Stimulated activated CD8-positive, alpha-beta memory T cell treated with anti-CD3 and anti-CD28 coated beads, Interleukin-4, amount 100 ng/mL, for 1 hour (primary cell): ENCODE measurements at regions not wholly inside any gene's neighbourhood (a gene's known extent, or its start where the extent isn't known, plus 50 kb on each side); places are given as distances from the start of the nearest gene placed in this dataset.
A peak's percentile ranks its signal among the peaks of the same experiment; 100 is the strongest.

Experiments used
- DNase-seq, 2 donors: peaks; one replicate each; pipeline ENCODE4 v3.0.0-alpha.2; 2020; ENCODE audit warnings: low read depth in 2 of 2, low spot score in 1 of 2

DNA sequence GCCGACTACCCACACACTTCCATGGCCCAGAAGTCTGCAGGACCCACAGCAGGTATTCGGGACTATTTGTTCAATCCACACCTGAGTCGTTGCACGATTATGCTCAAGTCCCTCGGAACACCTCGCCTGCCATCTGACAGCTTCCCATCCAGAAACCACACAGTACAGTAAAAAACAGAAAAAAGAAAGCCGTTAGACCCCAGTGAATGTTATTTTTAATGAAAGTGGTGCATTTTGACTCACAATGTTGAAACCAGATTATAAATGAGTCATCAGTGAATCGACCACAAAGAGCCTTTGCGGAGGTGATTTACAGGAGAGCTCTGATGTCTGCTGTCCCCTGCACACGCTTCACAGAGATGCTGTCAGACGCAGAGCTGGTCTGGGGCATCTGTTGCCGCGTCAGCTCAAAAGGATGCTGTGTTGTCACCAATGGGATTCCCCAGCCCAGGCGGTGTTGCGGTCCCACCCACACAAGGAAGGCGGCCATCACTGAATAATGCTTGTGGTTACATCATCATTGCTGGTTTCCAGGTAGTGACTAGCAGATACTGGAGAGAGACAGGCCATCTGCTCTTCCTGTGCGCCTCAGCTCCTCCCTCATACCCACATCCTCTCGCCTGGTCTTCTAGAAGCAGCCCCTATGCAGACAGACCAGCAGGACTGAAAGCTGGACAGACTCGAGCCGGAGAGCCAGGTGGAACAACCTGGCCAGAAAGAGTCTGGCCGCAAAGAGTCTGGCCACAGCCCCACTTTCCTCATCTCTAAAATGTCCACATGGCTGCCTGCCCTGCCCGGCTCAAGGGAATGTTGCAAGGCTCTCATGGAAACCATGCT lies 116.8 kb downstream of the TOMM20 start:
- DNase-seq: peak; percentile 79 to 87

DNA sequence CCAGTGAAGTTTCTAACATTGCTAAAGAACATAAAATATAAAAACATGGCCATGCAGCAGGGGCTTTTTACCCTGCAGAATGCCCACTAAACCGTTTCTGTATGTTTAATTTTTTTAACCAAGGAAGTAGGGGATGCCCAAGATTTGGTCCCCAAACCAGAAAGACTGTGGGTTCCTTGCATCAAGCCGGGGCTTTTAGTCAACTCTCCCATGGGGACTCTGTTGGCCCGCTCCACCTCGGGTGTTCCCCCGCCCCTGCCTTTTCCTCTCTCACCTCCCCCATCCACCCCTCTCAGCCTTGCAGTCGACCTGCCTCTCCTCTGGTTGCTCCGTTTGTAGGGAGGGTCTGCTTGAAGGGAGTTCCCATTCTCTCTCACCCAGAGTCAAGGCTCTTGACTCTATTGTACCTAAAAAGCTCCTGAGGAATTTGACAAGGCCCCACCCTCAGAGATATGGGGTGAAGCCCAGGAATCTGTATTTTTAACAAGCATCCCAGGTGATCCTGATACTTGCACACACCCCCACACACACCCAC lies 117.5 kb downstream of the TOMM20 start:
- DNase-seq: no peak

DNA sequence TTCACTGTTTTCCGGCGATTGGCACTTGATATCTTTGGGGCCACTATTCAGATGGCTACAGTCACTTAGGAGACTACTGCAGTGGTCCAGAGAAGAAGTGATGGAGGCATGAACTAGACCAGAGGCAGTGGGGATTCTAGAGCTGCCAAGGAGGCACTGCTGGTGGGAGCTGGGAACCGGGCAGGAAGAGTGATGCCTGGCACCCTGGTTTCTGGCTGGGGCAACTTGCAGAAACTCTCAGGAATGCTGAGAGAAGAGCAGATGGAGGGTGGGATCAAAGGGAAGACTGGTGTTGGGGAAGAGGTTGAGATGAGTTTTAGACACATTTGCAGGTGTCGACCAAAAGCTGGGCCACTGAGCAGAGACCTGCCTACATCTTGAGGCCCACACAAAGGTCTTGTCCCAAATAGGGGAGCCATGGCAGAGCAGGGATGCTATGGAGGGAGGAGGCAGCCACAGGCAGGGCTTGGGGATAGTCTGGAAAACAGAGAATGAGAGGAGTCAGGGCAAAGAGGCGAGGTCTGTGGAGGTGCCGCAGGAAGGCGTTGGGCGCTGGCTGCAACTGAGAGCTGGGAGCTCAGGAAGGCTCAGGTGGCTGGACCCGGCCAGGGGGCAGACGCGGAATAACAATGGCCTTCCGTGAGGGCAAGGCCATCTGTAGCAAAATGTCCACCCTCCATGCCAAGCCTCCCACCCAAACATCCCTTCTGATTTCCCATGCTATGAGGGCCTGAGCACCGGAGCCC lies 118.9 kb downstream of the TOMM20 start:
- no peak for DNase-seq

DNA sequence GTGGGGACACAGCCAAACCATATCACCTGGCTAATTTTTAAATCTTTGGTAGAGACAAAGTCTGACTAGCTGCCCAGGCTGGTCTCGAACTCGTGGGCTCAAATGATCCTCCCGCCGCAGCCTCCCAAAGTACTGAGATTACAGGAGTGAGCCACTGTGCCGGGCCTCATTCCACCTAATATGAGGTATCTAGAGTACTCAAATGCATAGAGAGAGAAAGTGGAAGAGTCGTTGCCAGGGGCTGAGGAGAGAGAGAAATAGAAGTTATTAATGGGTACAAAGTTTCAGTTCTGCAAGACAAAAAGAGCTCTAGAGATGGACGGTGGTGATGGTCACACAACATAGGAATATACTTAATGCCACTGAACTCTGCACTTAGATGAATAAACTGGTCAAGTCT lies 119.6 kb downstream of the TOMM20 start:
- DNase-seq: no peak

DNA sequence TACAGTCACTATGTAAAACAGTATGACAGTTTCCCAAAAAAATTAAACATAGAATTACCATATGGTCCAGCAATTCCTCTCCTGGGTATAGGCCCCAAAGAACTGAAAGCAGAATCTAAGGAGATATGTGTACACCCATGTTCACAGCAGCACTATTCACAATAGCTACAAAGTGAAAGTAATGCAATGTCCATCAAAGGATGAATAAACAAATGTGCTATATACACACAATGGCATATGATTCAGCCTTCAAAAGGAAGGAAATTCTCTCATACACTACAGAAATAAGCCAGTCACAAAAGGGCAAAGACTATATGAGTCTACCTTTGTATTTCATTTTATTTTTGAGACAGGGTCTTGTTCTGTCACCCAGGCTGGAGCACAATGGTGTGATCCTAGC lies 120.4 kb downstream of the TOMM20 start:
- DNase-seq: no peak

DNA sequence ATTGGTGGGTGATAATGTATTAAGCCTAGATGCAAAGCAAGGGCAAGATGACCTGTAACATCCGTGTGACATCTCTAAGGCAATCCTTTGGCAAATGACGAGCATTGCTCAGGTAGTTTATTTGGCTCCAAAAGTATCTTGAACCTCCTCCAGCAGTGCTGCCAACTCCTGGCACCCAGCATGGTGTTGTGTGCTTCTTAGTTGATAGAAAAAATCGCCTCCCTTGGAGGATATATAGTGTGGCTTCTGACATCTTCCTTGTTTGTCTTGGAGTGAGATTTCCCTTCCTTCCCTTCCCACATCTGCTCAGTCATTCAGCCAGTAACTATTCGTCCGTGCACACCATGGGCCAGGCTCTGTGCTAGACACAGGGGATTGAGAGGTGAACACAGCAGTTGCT lies 121.8 kb downstream of the TOMM20 start:
- no peak for DNase-seq

DNA sequence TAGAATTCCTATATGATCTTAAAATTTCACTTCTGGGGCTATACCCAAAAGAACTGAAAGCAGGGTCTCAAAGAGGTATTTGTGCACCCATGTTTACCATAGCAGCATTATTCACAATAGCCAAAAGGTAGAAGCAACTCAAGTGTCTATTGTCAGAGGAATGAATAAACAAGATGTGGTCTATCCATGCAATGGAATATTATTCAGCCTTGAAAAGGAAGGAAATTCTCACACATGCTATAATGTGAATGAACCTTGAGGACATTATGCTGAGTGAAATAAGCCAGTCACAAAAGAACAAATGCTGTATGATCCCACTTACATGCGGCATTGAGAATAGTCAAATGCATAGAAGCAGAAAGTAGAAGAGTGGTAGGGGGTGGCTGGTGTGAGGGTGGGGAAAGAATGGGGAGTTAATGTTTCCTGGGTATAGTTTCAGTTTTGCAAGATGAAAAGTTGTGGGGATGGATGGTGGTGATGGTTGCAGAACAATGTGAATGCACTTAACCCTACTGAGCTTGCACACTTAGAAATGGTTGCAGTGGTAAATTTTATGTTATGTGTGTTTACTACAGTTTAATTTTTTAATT lies 122.4 kb downstream of the TOMM20 start:
- no peak for DNase-seq

DNA sequence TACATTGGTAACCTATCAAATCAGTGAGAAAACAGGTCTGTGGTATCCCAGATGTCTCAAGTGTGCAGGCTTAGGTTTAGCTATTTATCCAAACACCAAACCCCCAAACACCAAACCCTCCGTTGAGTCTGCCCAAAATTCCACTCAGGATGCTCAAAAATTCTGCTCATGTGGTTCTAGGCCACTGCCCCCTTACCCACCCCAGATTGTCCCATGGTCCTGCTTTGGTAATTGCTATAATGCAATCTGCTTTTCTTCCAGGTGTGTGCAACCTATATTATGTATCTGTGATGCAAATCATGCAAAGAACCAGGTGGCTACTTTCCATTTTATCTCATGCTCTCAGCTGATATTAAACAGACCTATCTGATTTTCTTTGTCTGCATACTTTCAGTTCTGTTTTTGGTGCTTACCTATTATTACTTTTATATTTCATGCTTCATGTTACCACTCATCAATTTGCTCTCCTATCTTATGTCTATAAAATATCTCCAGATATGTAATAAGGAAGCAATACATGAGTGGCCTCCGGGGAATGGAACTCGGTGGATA lies 123.7 kb downstream of the TOMM20 start:
- no peak for DNase-seq

DNA sequence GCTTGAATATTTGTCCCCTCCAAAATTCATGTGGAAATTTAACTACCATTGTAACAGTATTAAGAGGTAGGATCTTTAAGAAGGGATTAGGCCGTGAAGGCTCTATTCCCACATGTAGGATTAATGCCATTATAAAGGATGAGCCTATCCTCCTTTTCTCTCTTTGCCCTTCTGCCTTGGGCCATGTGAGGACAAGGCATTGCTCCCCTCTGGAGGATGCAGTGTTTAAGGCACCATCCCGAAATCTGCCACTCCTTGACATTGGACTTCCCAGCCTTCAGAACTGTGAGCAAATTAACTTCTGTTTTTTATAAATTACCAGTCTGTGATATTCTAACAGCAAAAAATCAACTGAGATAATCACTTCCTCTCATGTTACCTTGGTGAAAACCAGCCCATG lies 124.4 kb downstream of the TOMM20 start:
- no peak for DNase-seq

DNA sequence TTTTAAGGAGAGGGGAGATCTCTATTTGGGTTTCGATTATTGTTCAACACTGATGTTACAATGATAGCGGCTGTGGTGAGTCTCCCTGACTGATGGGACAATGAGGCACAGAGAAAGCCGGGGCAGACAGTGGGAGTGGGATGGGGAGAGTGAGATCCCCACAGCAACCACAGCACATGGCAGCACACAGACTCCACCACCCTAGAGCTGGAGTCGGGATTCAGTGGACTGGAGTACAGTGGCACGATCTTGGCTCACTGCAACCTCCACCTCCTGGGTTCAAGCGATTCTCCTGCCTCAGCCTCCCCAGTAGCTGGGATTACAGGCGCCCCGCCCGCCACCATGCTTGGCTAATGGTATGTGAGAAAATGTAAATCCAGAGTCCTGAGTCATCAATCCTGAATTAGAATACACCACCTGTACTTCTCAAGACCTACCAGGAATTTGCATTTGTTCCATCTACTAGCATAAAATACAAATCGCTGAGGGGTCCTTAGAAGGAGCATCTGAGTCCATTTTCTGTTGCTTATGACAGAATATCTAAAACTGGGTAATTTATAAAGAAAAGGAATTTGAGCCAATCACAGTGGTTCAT lies 125.8 kb downstream of the TOMM20 start:
- DNase-seq: no peak

DNA sequence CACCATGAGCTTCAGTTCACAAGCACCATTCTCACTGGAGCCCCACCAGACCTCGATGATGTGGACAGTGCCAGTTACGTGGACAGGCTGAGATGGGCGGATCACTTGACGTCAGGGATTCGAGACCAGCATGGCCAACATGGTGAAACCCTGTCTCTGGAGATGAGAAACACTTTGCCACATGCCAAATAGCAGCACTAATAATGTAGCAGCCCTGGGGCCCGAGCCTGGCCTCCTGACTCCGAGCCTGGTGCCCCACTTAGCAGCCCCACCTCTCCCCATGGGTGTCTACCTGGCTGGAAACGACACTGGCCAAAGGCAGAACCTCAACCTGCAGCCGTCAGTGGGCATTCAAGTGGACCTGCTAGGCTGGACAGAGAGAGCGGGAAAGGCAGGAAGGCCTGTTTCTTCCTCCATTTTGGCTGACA lies 129.1 kb downstream of the TOMM20 start:
- DNase-seq: no peak

DNA sequence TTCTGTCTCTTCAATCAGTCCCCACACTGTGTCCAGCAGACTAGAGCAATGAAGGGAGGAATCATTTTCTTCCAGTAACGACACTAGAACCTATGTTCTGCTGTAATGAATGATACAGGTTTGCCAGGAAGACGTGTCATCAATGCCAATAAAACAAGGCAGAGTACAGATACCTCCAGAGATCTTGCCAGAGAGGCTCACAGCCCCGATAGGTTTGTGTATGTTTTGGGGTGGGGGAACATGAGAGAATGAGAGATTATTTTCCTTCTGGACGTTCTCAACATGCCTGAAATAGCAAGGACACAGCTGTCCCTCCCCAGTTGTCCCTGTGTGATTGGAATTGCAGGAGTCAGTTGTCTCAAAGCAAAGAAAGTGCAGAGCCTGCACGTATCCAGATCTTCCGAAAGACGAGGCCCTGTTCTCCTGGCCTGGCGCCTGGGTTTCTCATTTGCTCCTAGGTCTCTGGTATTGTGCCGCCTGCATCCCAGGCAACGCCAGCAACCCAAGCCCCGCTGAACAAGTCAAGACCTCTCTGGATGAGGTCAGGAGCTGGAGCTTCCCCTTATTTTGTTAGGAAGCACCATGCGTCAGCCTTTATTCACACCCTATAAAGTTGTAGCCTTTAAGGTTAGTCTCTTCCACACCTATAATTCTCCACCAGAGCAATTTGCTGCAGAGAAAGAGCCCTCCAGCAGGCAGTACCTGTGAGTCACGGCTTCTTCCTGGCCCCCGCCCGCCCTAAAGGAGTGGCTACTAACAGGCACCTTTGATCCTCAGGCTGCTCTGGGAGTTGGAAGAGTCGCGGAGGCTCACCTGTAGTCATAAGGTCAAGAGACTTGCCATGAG lies 130.5 kb downstream of the TOMM20 start:
- DNase-seq: no peak

DNA sequence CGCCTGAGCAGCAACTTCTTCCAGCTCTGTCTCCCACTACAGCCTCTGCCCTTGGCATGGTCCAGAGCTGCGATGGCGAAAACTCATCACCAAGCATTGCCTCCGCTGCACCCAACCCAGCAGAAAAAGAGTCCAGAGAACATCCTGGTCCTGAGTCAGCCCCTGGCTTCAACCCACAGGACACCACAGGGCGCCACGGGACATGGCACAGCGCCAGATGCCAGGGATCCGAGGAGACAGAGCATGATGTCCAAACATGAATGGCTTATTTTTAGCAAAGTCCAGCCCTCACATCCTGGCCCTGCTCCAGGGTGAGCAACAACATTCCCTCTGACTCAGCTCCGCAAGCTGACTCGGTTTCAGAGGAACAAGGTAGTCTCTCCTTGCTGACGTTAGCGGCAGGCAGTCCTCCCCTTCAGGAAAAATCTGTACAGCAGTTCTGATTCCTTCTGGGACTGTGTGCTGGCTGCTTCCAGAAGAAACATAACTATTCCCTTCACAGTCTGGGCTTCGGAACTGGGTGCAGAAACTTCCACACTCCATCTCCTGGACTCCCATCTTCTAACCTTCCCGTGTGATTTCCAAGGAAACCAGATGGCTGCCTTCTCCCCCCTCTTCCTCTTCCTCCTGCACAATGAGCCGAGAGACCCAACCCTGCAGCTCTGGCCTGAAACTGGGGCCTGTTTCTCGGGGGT lies 131.3 kb downstream of the TOMM20 start:
- no peak for DNase-seq

DNA sequence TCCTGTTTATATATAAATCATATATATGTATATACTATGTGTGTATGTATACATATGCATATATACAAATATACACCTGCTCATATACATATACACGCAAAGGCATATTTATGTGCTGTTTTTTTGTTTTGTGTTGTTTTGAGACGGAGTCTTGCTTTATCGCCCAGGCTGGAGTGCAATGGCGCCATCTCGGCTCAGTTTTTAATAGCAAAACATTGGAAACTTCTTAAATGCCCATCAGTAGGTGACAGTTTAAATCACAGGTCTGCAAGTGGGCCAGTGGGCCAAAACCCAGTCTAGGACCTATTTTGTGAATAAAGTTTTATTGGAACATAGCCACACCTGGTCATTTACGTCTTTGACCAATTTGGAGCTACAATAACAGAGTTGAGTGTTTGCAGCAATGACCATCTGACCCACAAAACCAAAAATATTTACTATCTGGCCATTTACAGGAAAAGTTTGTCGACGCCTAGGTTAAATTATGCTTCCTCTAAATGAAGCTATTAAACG lies 132.3 kb downstream of the TOMM20 start:
- no peak for DNase-seq

DNA sequence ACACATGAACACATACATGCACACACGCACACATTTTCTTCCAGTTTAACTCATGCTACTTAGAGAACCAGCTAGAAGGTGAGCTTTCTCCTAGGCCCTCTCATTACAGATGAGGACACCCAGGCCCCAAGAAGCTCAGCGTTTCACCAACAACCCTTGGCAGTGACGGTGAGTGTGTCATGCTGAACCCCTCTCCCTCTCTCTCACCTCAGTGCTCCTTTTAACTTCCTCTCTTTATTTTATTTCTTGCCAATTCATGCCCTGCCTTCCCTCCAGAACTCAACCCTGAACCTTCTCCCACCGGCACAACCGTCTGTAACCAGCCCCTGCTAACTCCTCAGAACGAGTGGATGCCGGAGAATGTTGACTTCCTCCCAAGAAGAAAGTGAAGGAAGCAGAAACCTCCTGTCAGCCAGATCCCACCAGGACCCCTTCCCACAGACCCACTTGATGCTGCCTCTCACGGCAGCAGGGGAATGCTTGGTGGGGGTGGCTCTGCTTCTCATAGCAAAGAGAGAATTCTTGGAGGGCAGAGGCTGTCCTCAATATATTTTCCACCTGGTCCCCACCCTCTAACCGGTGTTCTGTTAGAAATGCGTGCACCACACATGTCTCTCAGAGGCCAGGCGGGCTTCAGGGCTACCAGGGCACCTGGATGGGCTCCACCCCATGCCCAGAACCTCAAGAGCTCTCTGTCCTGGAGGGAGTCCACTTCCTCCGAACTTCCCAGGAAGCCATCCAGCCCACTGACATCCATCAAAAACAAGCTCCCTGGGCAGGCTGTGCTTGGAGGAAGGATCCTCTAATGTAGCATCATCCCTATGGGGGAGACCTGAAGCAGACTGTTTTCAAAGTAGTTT lies 134.0 kb downstream of the TOMM20 start:
- DNase-seq: no peak

DNA sequence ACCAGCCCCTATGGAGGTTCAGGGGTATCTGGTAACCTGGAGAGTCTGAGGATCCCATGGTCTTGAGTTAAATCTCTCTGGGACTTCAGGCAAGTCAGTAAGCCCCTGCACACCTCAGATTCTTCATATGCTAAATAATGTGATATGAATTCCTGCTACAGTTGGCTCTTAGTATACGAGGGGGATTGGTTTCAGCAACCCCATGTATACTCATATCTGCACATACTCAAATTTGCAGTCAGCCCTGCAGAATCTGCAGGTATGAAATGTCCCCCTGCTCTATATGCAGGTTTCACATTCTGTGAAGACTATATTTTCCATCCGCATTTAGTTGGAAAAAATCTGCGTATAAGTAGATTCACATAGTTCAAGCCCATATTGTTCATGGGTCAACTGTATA lies 136.6 kb downstream of the TOMM20 start:
- no peak for DNase-seq

DNA sequence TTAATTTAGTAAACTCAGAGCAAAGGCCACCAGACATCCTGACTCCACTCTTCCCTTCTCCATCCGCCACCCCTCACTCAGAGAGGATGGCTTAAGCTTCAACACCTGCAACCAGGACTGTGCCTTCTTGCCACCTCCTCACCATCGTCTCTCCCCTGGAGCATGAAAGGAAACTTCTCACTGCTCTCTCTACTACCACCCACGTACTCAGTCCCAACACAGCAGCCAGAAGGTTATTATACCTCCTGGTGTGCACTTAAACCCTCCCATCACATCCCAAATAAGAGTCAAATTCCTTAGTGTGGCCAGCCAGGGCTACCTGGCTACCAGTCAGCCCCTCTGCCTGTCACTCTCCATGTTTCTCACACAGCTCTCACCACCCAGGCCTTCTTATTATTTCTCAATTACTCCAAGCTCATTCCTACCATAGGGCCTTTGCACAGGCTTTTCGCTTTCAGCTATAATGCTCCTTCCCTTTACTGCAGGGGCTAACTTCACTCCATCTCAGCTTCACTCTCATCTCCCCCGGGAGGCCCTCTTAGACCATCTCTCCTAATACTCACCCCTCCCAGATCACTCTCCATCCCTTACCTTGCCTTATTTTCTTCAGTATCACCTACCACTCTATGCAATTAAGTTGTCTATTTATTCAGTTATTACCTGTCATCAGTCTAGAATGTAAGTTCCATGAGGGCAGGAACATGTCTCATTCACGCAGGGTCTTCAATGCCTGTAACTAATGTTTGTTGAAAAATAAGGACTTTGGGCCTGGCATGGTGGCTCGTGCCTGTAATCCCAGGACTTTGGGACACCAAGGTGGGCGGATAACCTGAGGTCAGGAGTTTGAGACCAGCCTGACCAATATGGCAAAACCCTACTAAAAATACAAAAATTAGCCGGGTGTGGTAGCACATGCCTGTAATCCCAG lies 137.5 kb downstream of the TOMM20 start:
- DNase-seq: no peak

DNA sequence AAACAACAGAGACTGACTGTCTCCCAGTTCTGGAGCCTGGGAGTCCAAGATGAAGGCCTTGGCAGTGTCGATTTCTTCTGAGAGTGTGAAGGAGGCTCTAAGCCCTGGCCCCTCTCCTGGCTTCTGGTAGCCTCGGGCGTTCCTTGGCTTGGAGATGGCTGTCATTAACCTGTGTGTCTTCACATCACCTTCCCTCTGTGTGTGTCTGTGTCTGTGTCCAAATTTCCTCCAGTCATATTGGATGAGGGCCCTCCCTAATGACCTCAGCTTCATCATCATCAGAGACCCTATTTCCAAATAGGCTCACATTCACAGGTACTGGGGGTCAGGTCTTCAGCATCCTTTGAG lies 138.3 kb downstream of the TOMM20 start:
- DNase-seq: no peak
